Loucy (cell line): ENCODE measurements at regions not wholly inside any gene's neighbourhood (a gene's known extent, or its start where the extent isn't known, plus 50 kb on each side); places are given as distances from the start of the nearest gene placed in this dataset.

Experiments used
- CTCF ChIP-seq: fragments of 200-600 bp; sonication (generic); conservative IDR thresholded peaks from 2 replicates; pipeline ENCODE4 v1.5.1; 2014; ENCODE audit warnings: mild to moderate bottlenecking, antibody characterized with exemption, low read length
- EZH2phosphoT487 ChIP-seq: fragments of 200-600 bp; IDR thresholded peaks from 2 replicates; pipeline ENCODE4 v1.6.1; 2018; ENCODE audit warnings: antibody characterized with exemption, mild to moderate bottlenecking, moderate library complexity, borderline replicate concordance

GRCh38 chr16:63057341-63057740, 1021.1 kb upstream of the CDH8 start:
- TF ChIP-seq CTCF (no peak), EZH2phosphoT487 (no peak)
